Thymus (tissue), 11 donors: ENCODE measurements at regions not wholly inside any gene's neighbourhood (a gene's known extent, or its start where the extent isn't known, plus 50 kb on each side); places are given as distances from the start of the nearest gene placed in this dataset.

Source experiments
- DNase-seq, 9 donors: peaks; one replicate each; pipeline ENCODE4 v3.0.0-alpha.2; 2013; ENCODE audit warnings: low spot score in 9 of 9, low read depth in 6 of 9, missing footprints in 1 of 9
- H3K27ac ChIP-seq, 2 donors: one replicate each; pipeline ENCODE4 v1.5.1; 2013; ENCODE audit warnings: control low read depth in 1 of 2, low read depth in 1 of 2, low read length in 1 of 2, mild to moderate bottlenecking in 1 of 2, moderate library complexity in 1 of 2
- H3K27me3 ChIP-seq, 2 donors: one replicate each; pipeline ENCODE4 v1.5.1; 2013; ENCODE audit warnings: low read length in 1 of 2; ENCODE audit not compliant: control insufficient read depth in 2 of 2, insufficient read depth in 1 of 2
- H3K36me3 ChIP-seq, 2 donors: one replicate each; pipeline ENCODE4 v1.5.1; 2013; ENCODE audit warnings: low read length in 1 of 2, mild to moderate bottlenecking in 1 of 2, moderate library complexity in 1 of 2; ENCODE audit not compliant: control insufficient read depth in 2 of 2, insufficient read depth in 2 of 2
- H3K4me1 ChIP-seq, 2 donors: one replicate each; pipeline ENCODE4 v1.5.1; 2013; ENCODE audit warnings: low read length in 2 of 2; ENCODE audit not compliant: control insufficient read depth in 2 of 2, insufficient read depth in 2 of 2
- H3K4me3 ChIP-seq, 2 donors: one replicate each; pipeline ENCODE4 v1.5.1; 2013; ENCODE audit warnings: low read length in 2 of 2, control low read depth in 1 of 2, mild to moderate bottlenecking in 1 of 2
- H3K9me3 ChIP-seq, 2 donors: one replicate each; pipeline ENCODE4 v1.5.1; 2013; ENCODE audit warnings: low read length in 1 of 2, mild to moderate bottlenecking in 1 of 2; ENCODE audit not compliant: control insufficient read depth in 2 of 2, insufficient read depth in 1 of 2
- WGBS: extraction: QIAGEN DNeasy Blood & Tissue Kit; methylation state at CpG from one replicate; pipeline ENCODE4 v1.1.7; 2013; 5-methylcytosine and 5-hydroxymethylcytosine counted together
- donor health status: healthy.

- no peaks in the 10 kb centered on the region for H3K36me3 ChIP-seq
- H3K27ac ChIP-seq: no peak overlapping the region
- H3K4me1 ChIP-seq: no peaks in the 10 kb centered on the region
- 89% methylated on average over 4 of the region's 4 CpGs for WGBS
- no peak overlapping the region for H3K4me3 ChIP-seq
- no peak for DNase-seq
- H3K9me3 ChIP-seq: peaks cover 0 to 2% of the 10 kb centered on the region in 2 donors
- H3K27me3 ChIP-seq: no peaks in the 10 kb centered on the region
These were observed 279.6 kb upstream of the PLSCR5 start for GRCh38 chr3:146884721-146885120.

GRCh38 chr3:146884296-146884695 is 279.1 kb upstream of the PLSCR5 start:
- H3K27ac ChIP-seq: no peak overlapping the region
- H3K36me3 ChIP-seq: no peaks in the 10 kb centered on the region
- no peak overlapping the region for H3K4me3 ChIP-seq
- DNase-seq: no peak
- H3K9me3 ChIP-seq: peaks cover 0 to 2% of the 10 kb centered on the region in 2 donors
- WGBS: 84% methylated on average over 2 of the region's 2 CpGs
- no peaks in the 10 kb centered on the region for H3K27me3 ChIP-seq
- no peaks in the 10 kb centered on the region for H3K4me1 ChIP-seq

GRCh38 chr3:146883288-146883687 is 278.1 kb upstream of the PLSCR5 start:
- Histone ChIP-seq H3K4me3 (no peak overlapping the region), H3K27ac (no peak overlapping the region), H3K36me3 (no peaks in the 10 kb centered on the region), H3K4me1 (no peaks in the 10 kb centered on the region), H3K27me3 (no peaks in the 10 kb centered on the region), H3K9me3 (peaks cover 0 to under 1% of the 10 kb centered on the region in 2 donors)
- DNase-seq: no peak
- WGBS: 89% methylated on average over 1 of the region's 1 CpG

- H3K4me3 ChIP-seq: no peak overlapping the region
- no peaks in the 10 kb centered on the region for H3K36me3 ChIP-seq
- H3K27me3 ChIP-seq: no peaks in the 10 kb centered on the region
- no peaks in the 10 kb centered on the region for H3K4me1 ChIP-seq
- no peaks in the 10 kb centered on the region for H3K9me3 ChIP-seq
- no peak overlapping the region for H3K27ac ChIP-seq
- WGBS: 91% methylated on average over 3 of the region's 3 CpGs
- DNase-seq: no peak
These were observed 277.0 kb upstream of the PLSCR5 start for GRCh38 chr3:146881966-146882760.

GRCh38 chr3:146881356-146881755 is 276.2 kb upstream of the PLSCR5 start:
- no peak overlapping the region for H3K4me3 ChIP-seq
- no peaks in the 10 kb centered on the region for H3K36me3 ChIP-seq
- H3K27ac ChIP-seq: no peak overlapping the region
- H3K9me3 ChIP-seq: peaks cover 0 to 3% of the 10 kb centered on the region in 2 donors
- WGBS: 87% methylated on average over 6 of the region's 6 CpGs
- H3K4me1 ChIP-seq: no peaks in the 10 kb centered on the region
- no peaks in the 10 kb centered on the region for H3K27me3 ChIP-seq
- DNase-seq: no peak

GRCh38 chr3:146873748-146874147 is 268.6 kb upstream of the PLSCR5 start:
- H3K4me3 ChIP-seq: no peak overlapping the region
- H3K27ac ChIP-seq: no peak overlapping the region
- H3K4me1 ChIP-seq: no peaks in the 10 kb centered on the region
- H3K27me3 ChIP-seq: no peaks in the 10 kb centered on the region
- no peak for DNase-seq
- no peaks in the 10 kb centered on the region for H3K36me3 ChIP-seq
- peaks cover 0 to 9% of the 10 kb centered on the region in 2 donors for H3K9me3 ChIP-seq

GRCh38 chr3:146865175-146865755 is 260.1 kb upstream of the PLSCR5 start:
- Histone ChIP-seq H3K4me3 (no peak overlapping the region), H3K27ac (no peak overlapping the region), H3K27me3 (no peaks in the 10 kb centered on the region), H3K36me3 (no peaks in the 10 kb centered on the region), H3K9me3 (no peaks in the 10 kb centered on the region), H3K4me1 (no peaks in the 10 kb centered on the region)
- WGBS: 74% methylated on average over 7 of the region's 7 CpGs
- DNase-seq: no peak

- H3K36me3 ChIP-seq: no peaks in the 10 kb centered on the region
- no peak overlapping the region for H3K27ac ChIP-seq
- WGBS: 91% methylated on average over 3 of the region's 3 CpGs
- no peaks in the 10 kb centered on the region for H3K4me1 ChIP-seq
- no peaks in the 10 kb centered on the region for H3K9me3 ChIP-seq
- DNase-seq: no peak
- no peak overlapping the region for H3K4me3 ChIP-seq
- H3K27me3 ChIP-seq: no peaks in the 10 kb centered on the region
These were observed 256.1 kb upstream of the PLSCR5 start for GRCh38 chr3:146861262-146861661.

- H3K4me3 ChIP-seq: no peak overlapping the region
- WGBS: 95% methylated on average over 4 of the region's 4 CpGs
These were observed 249.4 kb upstream of the PLSCR5 start for GRCh38 chr3:146854523-146854922.

More at GRCh38 chr3:146854523-146854922, 249.4 kb upstream of the PLSCR5 start:
- Histone ChIP-seq H3K27me3 (no peaks in the 10 kb centered on the region), H3K9me3 (no peaks in the 10 kb centered on the region), H3K27ac (no peak overlapping the region), H3K4me1 (no peaks in the 10 kb centered on the region), H3K36me3 (no peaks in the 10 kb centered on the region)
- no peak for DNase-seq
